Adrenal gland (tissue), 5 donors: ENCODE measurements at regions not wholly inside any gene's neighbourhood (a gene's known extent, or its start where the extent isn't known, plus 50 kb on each side); places are given as distances from the start of the nearest gene placed in this dataset.

Source experiments
- POLR2A ChIP-seq, 2 donors: fragments of 450-650 bp; IDR thresholded peaks; one replicate each; pipeline ENCODE4 v1.6.1; 2017; ENCODE audit warnings: antibody characterized with exemption in 2 of 2, mild to moderate bottlenecking in 2 of 2, moderate library complexity in 1 of 2
- TF ChIP-seq, protein P1 (sequence below), 6 experiments: fragments of 450-650 bp in 4 of 6; fragments of 200-600 bp in 2 of 6; sonication (generic) in 1 of 6; IDR thresholded peaks; 1 replicate in 5 of 6; 2 replicates in 1 of 6; pipeline versions ENCODE4 v1.5.1 to v1.8.0; 2016 to 2021; ENCODE audit warnings: antibody characterized with exemption in 6 of 6, mild to moderate bottlenecking in 2 of 6, moderate library complexity in 1 of 6
- donor health status: DM: no; HTN: no; CAD: no.

DNA sequence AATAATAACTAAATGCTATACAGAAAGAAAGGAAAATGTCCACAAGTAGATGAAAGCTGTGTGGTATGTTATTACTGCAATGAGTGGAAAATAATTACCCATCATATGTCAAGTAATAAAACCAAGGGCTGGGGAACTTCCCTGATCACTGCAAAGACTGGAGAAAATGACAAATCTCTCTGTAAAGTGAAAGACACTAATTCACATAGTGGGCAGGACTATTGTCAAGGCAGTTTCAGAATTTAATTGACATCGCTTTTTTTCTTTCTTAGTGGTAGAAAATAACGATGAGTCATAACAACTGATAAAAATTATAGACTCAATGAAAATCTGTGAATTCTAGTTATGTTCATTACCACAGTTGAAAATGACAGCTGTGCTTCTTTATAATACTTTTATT, 153.7 kb upstream of the ST6GALNAC5 start:
- TF ChIP-seq, protein P1, sequence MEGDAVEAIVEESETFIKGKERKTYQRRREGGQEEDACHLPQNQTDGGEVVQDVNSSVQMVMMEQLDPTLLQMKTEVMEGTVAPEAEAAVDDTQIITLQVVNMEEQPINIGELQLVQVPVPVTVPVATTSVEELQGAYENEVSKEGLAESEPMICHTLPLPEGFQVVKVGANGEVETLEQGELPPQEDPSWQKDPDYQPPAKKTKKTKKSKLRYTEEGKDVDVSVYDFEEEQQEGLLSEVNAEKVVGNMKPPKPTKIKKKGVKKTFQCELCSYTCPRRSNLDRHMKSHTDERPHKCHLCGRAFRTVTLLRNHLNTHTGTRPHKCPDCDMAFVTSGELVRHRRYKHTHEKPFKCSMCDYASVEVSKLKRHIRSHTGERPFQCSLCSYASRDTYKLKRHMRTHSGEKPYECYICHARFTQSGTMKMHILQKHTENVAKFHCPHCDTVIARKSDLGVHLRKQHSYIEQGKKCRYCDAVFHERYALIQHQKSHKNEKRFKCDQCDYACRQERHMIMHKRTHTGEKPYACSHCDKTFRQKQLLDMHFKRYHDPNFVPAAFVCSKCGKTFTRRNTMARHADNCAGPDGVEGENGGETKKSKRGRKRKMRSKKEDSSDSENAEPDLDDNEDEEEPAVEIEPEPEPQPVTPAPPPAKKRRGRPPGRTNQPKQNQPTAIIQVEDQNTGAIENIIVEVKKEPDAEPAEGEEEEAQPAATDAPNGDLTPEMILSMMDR (IDR thresholded peaks at IDR 0.05), result no peak
- no peak for TF ChIP-seq POLR2A (IDR thresholded peaks at IDR 0.05)
